ENCODE measurements at regions not wholly inside any gene's neighbourhood (a gene's known extent, or its start where the extent isn't known, plus 50 kb on each side); places are given as distances from the start of the nearest gene placed in this dataset.
"Not testable (repeated sequence)": the region's sequence is repeated elsewhere in the genome, so short reads cannot be mapped to it uniquely, and the experiment has no call there.

DNA sequence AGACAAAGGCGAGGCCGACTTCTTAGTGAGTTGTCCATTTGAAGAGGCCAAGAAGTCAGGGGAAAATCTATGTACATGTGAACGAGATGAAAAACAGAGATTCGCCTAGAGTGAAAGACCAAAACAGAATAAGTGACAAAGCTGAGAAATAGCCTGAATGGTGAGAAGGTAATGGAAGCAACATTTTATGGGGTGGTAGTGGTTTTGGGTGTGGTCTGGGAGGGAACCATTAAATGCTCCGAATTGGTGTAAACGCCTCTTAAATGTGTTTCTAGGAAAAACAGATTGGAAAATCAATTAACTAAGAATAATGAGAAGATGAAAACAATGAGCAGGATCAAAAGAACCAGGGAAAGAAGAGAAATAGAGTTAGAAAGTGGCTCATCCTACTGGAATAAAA is 83.8 kb upstream of the MANSC4 start:
- DNase-seq (ENCODE audit: low read depth), result no peak

GRCh38 chr12:27861428-27862167 is 81.6 kb upstream of the MANSC4 start:
- DNase-seq (ENCODE audit: low read depth), result no peak

DNA sequence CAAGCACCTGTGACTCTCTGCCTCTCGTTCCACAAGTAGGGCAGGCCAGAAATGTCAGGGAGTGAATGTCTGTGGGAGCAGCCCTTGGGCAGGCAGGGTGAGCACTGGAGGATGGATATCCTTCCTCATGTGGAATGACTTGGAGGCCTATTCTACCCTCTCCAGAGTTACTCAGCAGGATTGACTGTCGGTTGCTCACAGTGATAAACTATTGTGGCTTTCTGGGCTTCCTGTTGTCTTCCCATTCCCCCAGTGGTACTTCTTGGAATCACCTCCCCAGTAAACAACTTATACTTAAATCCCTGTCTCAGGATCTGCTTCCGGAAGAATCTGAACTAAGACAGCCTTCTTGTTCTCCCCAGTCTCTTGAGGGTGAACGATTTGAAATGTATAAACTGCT is 79.6 kb upstream of the MANSC4 start:
- DNase-seq (ENCODE audit: low read depth), result peak; percentile 35

DNA sequence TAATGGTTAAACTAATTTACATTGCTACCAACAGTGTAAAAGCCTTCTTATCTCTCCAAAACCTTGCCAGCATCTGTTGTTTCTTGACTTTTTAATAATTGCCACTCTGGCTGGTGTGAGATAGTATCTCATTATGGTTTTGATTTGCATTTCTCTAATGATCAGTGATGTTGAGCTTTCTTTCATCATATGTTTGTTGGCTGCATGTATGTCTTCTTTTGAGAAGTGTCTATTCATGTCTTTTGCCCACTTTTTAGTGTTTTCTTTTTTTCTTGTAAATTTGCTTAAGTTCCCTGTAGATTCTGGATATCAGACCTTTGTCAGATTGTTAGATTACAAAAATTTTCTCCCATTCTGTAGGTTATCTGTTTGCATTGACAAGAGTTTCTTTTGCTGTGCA is 77.0 kb upstream of the MANSC4 start:
- DNase-seq (ENCODE audit: low read depth), result not testable (repeated sequence)

GRCh38 chr12:27852742-27853141 is 72.7 kb upstream of the MANSC4 start:
- DNase-seq (ENCODE audit: low read depth), result no peak
